ENCODE measurements at regions not wholly inside any gene's neighbourhood (a gene's known extent, or its start where the extent isn't known, plus 50 kb on each side); places are given as distances from the start of the nearest gene placed in this dataset.
A peak's percentile ranks its signal among the peaks of the same experiment; 100 is the strongest.

GRCh38 chr7:12949060-12949931, 261.9 kb downstream of the ARL4A start:
- DNase-seq, result no peak

GRCh38 chr7:12951397-12951801, 264.0 kb downstream of the ARL4A start:
- no peak for DNase-seq

GRCh38 chr7:12954380-12955033, 267.1 kb downstream of the ARL4A start:
- DNase-seq, result no peak

GRCh38 chr7:12957487-12957886, 270.1 kb downstream of the ARL4A start:
- no peak for DNase-seq

GRCh38 chr7:12961910-12962480, 274.6 kb downstream of the ARL4A start:
- no peak for DNase-seq

GRCh38 chr7:12963435-12963834, 276.0 kb downstream of the ARL4A start:
- DNase-seq, result no peak

GRCh38 chr7:12964836-12965235, 277.4 kb downstream of the ARL4A start:
- no peak for DNase-seq

- peak; percentile 7 for DNase-seq
Measured at GRCh38 chr7:12965767-12966166, 278.3 kb downstream of the ARL4A start.

GRCh38 chr7:12967322-12967721, 279.9 kb downstream of the ARL4A start:
- DNase-seq, result no peak

- no peak for DNase-seq
Measured at GRCh38 chr7:12968836-12969422, 281.5 kb downstream of the ARL4A start.

GRCh38 chr7:12970626-12971025, 283.2 kb downstream of the ARL4A start:
- DNase-seq, result no peak

- DNase-seq, result no peak
Measured at GRCh38 chr7:12974451-12975166, 287.2 kb downstream of the ARL4A start.

- no peak for DNase-seq
Measured at GRCh38 chr7:12975412-12975811, 288.0 kb downstream of the ARL4A start.

- no peak for DNase-seq
Measured at GRCh38 chr7:12979181-12979580, 291.7 kb downstream of the ARL4A start.

- no peak for DNase-seq
Measured at GRCh38 chr7:12982178-12982577, 294.7 kb downstream of the ARL4A start.

GRCh38 chr7:12984117-12984516, 296.7 kb downstream of the ARL4A start:
- no peak for DNase-seq

- no peak for DNase-seq
Measured at GRCh38 chr7:12985228-12985627, 297.8 kb downstream of the ARL4A start.

- DNase-seq, result no peak
Measured at GRCh38 chr7:12985752-12986151, 298.3 kb downstream of the ARL4A start.

GRCh38 chr7:12987238-12987637, 299.8 kb downstream of the ARL4A start:
- no peak for DNase-seq

- no peak for DNase-seq
Measured at GRCh38 chr7:12990440-12990839, 303.0 kb downstream of the ARL4A start.

- no peak for DNase-seq
Measured at GRCh38 chr7:12993025-12993424, 305.6 kb downstream of the ARL4A start.

- no peak for DNase-seq
Measured at GRCh38 chr7:12995912-12996469, 308.6 kb downstream of the ARL4A start.

- DNase-seq, result no peak
Measured at GRCh38 chr7:13007331-13007730, 319.9 kb downstream of the ARL4A start.

Measured in NCI-H1436 (cell line).